ENCODE measurements at regions not wholly inside any gene's neighbourhood (a gene's known extent, or its start where the extent isn't known, plus 50 kb on each side); places are given as distances from the start of the nearest gene placed in this dataset.

DNA sequence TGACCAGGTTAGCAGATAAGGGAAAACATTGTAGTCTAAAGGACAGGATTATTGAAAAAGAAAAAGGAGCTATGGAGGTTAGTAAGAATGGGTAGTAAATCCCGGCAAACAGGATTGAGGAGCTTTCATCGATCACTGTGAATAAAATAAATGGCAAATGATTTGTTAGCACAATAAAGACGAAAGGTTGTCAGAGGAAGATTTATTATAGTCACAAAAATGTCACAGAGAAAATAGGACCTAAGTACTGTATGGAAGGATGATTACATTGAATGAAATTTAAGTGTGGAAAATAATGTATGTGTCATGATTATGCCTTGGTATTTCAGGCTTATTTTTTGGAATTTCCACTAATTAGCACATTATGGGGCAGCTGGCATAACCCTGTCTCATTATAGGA, 519.2 kb upstream of the SLITRK6 start:
- TF ChIP-seq POLR2AphosphoS5 (IDR thresholded peaks at IDR 0.05; ENCODE audit: low read depth, low read length) (no peak), TAF1 (IDR thresholded peaks at IDR 0.05; ENCODE audit: borderline replicate concordance, insufficient read depth, low read length) (no peak), SIN3A (IDR thresholded peaks at IDR 0.05; ENCODE audit: borderline replicate concordance, insufficient read depth, low read length) (no peak)
- TF ChIP-seq, protein P1, sequence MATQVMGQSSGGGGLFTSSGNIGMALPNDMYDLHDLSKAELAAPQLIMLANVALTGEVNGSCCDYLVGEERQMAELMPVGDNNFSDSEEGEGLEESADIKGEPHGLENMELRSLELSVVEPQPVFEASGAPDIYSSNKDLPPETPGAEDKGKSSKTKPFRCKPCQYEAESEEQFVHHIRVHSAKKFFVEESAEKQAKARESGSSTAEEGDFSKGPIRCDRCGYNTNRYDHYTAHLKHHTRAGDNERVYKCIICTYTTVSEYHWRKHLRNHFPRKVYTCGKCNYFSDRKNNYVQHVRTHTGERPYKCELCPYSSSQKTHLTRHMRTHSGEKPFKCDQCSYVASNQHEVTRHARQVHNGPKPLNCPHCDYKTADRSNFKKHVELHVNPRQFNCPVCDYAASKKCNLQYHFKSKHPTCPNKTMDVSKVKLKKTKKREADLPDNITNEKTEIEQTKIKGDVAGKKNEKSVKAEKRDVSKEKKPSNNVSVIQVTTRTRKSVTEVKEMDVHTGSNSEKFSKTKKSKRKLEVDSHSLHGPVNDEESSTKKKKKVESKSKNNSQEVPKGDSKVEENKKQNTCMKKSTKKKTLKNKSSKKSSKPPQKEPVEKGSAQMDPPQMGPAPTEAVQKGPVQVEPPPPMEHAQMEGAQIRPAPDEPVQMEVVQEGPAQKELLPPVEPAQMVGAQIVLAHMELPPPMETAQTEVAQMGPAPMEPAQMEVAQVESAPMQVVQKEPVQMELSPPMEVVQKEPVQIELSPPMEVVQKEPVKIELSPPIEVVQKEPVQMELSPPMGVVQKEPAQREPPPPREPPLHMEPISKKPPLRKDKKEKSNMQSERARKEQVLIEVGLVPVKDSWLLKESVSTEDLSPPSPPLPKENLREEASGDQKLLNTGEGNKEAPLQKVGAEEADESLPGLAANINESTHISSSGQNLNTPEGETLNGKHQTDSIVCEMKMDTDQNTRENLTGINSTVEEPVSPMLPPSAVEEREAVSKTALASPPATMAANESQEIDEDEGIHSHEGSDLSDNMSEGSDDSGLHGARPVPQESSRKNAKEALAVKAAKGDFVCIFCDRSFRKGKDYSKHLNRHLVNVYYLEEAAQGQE (IDR thresholded peaks at IDR 0.05; ENCODE audit: insufficient read depth in 1 of 2, low read depth in 2 of 2, low read length in 2 of 2) = no peak
